Ovary (tissue), 7 donors: ENCODE measurements at regions not wholly inside any gene's neighbourhood (a gene's known extent, or its start where the extent isn't known, plus 50 kb on each side); places are given as distances from the start of the nearest gene placed in this dataset.
"Not testable (repeated sequence)": the region's sequence is repeated elsewhere in the genome, so short reads cannot be mapped to it uniquely, and the experiment has no call there.

Experiments
- DNase-seq, 5 donors: peaks; one replicate each; pipeline ENCODE4 v3.0.0-alpha.2; 2019 to 2020
- H3K27ac ChIP-seq, 2 donors: fragments of 200-600 bp; one replicate each; pipeline versions ENCODE4 v1.5.1 to v1.8.0; 2019 to 2022
- H3K27me3 ChIP-seq: fragments of 200-600 bp; one replicate; pipeline ENCODE4 v1.8.0; 2022
- H3K36me3 ChIP-seq: fragments of 200-600 bp; sonication (generic); one replicate; pipeline ENCODE4 v1.5.1; 2019
- H3K4me1 ChIP-seq: one replicate; pipeline ENCODE4 v1.8.1; 2013; ENCODE audit warnings: mild to moderate bottlenecking, moderate library complexity; ENCODE audit not compliant: insufficient read depth
- H3K4me3 ChIP-seq: fragments of 200-600 bp; sonication (generic); one replicate; pipeline ENCODE4 v1.5.1; 2017
- H3K9me3 ChIP-seq, 2 donors: fragments of 200-600 bp in 1 of 2; sonication (generic) in 1 of 2; one replicate each; pipeline versions ENCODE4 v1.5.1 to v1.8.1; 2013 to 2019; ENCODE audit warnings: mild to moderate bottlenecking in 1 of 2, moderate library complexity in 1 of 2
- CTCF ChIP-seq, 3 donors: fragments of 450-650 bp in 2 of 3; fragments of 200-600 bp in 1 of 3; IDR thresholded peaks; one replicate each; pipeline versions ENCODE4 v1.5.1 to v1.8.0; 2016 to 2022; ENCODE audit warnings: antibody characterized with exemption in 3 of 3, mild to moderate bottlenecking in 1 of 3
- EP300 ChIP-seq: sonication (generic); formaldehyde crosslinking; IDR thresholded peaks from one replicate; pipeline ENCODE4 v1.6.1; 2017; ENCODE audit warnings: antibody characterized with exemption
- POLR2A ChIP-seq: fragments of 450-650 bp; IDR thresholded peaks from one replicate; pipeline ENCODE4 v1.6.1; 2017; ENCODE audit warnings: antibody characterized with exemption, mild to moderate bottlenecking, moderate library complexity
- WGBS, 3 donors: extraction: QIAGEN DNeasy Blood & Tissue Kit in 1 of 3; methylation state at CpG; one replicate each; pipeline versions ENCODE4 v1.1.5 to v1.1.7; 2013 to 2017; 5-methylcytosine and 5-hydroxymethylcytosine counted together
- intact Hi-C, 4 donors: fragments of 100-400 bp; cut with DNase I; formaldehyde crosslinking; loops; one replicate each; pipeline versions ENCODE4 v1.11.0 to v1.15.1; 2022 to 2023
- donor health status: DM: no; HTN: no; CAD: no; lungs with moderate emphysema.
- donor health status: DM: no; HTN: no; CAD: no.
- donor health status: Bipolar disorder and iron deficiency.
- donor health status: DM: no; HTN: no; CAD: no.
- donor health status: DM: yes; HTN: yes; CAD: no.

GRCh38 chr16:27657811-27658210 is 107.9 kb downstream of the KATNIP start:
- H3K4me3 ChIP-seq = no peak overlapping the region
- no peaks in the 10 kb centered on the region for H3K36me3 ChIP-seq
- no peak for DNase-seq
- no peak overlapping the region for H3K27ac ChIP-seq
- no peaks in the 10 kb centered on the region for H3K4me1 ChIP-seq
- no peak for TF ChIP-seq EP300
- no peak for TF ChIP-seq CTCF (IDR thresholded peaks at IDR 0.05)
- TF ChIP-seq POLR2A = no peak
- no peaks in the 10 kb centered on the region for H3K9me3 ChIP-seq
- intact Hi-C loops = no loop called here
- H3K27me3 ChIP-seq = no peaks in the 10 kb centered on the region
- WGBS, 3 donors = 95 to 98% (median 97%) methylated on average over 6 of the region's 6 CpGs

- no peaks in the 10 kb centered on the region for H3K4me1 ChIP-seq
- no peak for TF ChIP-seq EP300
- H3K27me3 ChIP-seq = no peaks in the 10 kb centered on the region
- intact Hi-C loops = no loop called here
- H3K27ac ChIP-seq = no peak overlapping the region
- no peak overlapping the region for H3K4me3 ChIP-seq
- no peaks in the 10 kb centered on the region for H3K36me3 ChIP-seq
- H3K9me3 ChIP-seq = no peaks in the 10 kb centered on the region
- WGBS, 3 donors = 95 to 100% (median 98%) methylated on average over 4 of the region's 4 CpGs
- DNase-seq = no peak
Measured at GRCh38 chr16:27660507-27660906, 110.6 kb downstream of the KATNIP start.

GRCh38 chr16:27663235-27663634 is 113.3 kb downstream of the KATNIP start:
- H3K4me3 ChIP-seq, H3K27ac ChIP-seq, H3K4me1 ChIP-seq, DNase-seq, H3K36me3 ChIP-seq, H3K9me3 ChIP-seq, H3K27me3 ChIP-seq, intact Hi-C loops: not testable (repeated sequence)
- 96 to 99% (median 98%) methylated on average over 7 of the region's 7 CpGs for WGBS, 3 donors

- H3K9me3 ChIP-seq = no peaks in the 10 kb centered on the region
- DNase-seq = no peak
- no peak overlapping the region for H3K4me3 ChIP-seq
- no peaks in the 10 kb centered on the region for H3K36me3 ChIP-seq
- TF ChIP-seq EP300 (no peak), CTCF (IDR thresholded peaks at IDR 0.05) (no peak), POLR2A (no peak)
- no peaks in the 10 kb centered on the region for H3K27me3 ChIP-seq
- no peak overlapping the region for H3K27ac ChIP-seq
- no peaks in the 10 kb centered on the region for H3K4me1 ChIP-seq
- intact Hi-C loops = no loop called here
Measured at GRCh38 chr16:27665881-27666280, 115.9 kb downstream of the KATNIP start.

- no peak for DNase-seq
- TF ChIP-seq EP300 (no peak), CTCF (IDR thresholded peaks at IDR 0.05) (no peak), POLR2A (no peak)
- H3K36me3 ChIP-seq = no peaks in the 10 kb centered on the region
- H3K4me3 ChIP-seq = no peak overlapping the region
- no peak overlapping the region for H3K27ac ChIP-seq
- intact Hi-C loops = no loop called here
- no peaks in the 10 kb centered on the region for H3K9me3 ChIP-seq
- no peaks in the 10 kb centered on the region for H3K27me3 ChIP-seq
- H3K4me1 ChIP-seq = no peaks in the 10 kb centered on the region
- 86 to 95% (median 88%) methylated on average over 8 of the region's 8 CpGs for WGBS, 3 donors
Measured at GRCh38 chr16:27670071-27670810, 120.3 kb downstream of the KATNIP start.
